Epithelial cell of proximal tubule (primary cell): ENCODE measurements at regions not wholly inside any gene's neighbourhood (a gene's known extent, or its start where the extent isn't known, plus 50 kb on each side); places are given as distances from the start of the nearest gene placed in this dataset.

ENCODE experiments used
- DNase-seq: peaks from one replicate; pipeline ENCODE4 v3.0.0-alpha.2; 2011; ENCODE audit warnings: low read depth
- H3K4me3 ChIP-seq: 2 replicates; pipeline ENCODE4 v1.5.1; 2011; ENCODE audit warnings: low read depth, mild to moderate bottlenecking, low read length
- CTCF ChIP-seq: conservative IDR thresholded peaks from 2 replicates; pipeline ENCODE4 v1.5.1; 2012; ENCODE audit warnings: low read depth, mild to moderate bottlenecking, low read length

- DNase-seq, result no peak
- TF ChIP-seq CTCF, result no peak
- H3K4me3 ChIP-seq, result no peak overlapping the region
Measured at GRCh38 chr1:22351768-22352080, 99.9 kb upstream of the ZBTB40 start.

- TF ChIP-seq CTCF, result no peak
- no peak for DNase-seq
- H3K4me3 ChIP-seq, result no peak overlapping the region
Measured at GRCh38 chr1:22352355-22352754, 99.3 kb upstream of the ZBTB40 start.

- TF ChIP-seq CTCF, result no peak
- no peak overlapping the region for H3K4me3 ChIP-seq
- no peak for DNase-seq
Measured at GRCh38 chr1:22352896-22353295, 98.8 kb upstream of the ZBTB40 start.

GRCh38 chr1:22359427-22359826 is 92.2 kb upstream of the ZBTB40 start:
- no peak for TF ChIP-seq CTCF
- no peak for DNase-seq
- no peak overlapping the region for H3K4me3 ChIP-seq

- no peak for TF ChIP-seq CTCF
- H3K4me3 ChIP-seq, result no peak overlapping the region
- no peak for DNase-seq
Measured at GRCh38 chr1:22362626-22363402, 88.8 kb upstream of the ZBTB40 start.

GRCh38 chr1:22363403-22364325 is 88.0 kb upstream of the ZBTB40 start:
- no peak for DNase-seq
- TF ChIP-seq CTCF, result no peak
- H3K4me3 ChIP-seq, result no peak overlapping the region
